ENCODE measurements at regions not wholly inside any gene's neighbourhood (a gene's known extent, or its start where the extent isn't known, plus 50 kb on each side); places are given as distances from the start of the nearest gene placed in this dataset.

DNA sequence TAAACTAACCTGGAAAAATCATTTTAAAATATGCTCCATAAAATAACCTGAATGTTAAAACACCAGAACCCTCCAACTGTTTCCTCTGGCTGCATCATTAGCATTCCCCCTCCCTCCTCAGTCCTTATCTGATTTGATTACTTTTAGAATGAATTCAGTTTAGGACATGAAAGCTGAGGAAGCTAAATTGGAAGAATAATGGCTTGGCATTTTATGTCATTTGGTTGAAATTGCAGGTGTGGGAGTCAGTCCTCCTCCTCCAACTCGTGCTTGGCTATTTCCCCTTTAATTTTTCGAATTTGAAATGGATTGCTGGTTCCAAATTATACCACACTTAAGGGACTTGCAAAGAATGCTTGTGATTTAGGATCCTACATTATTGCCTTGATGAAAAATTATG lies 473.0 kb upstream of the STXBP6 start:
- Histone ChIP-seq H3K36me3 (ENCODE audit: control insufficient read depth in 2 of 3, insufficient read depth in 3 of 3, low read length in 3 of 3) (no peaks in the 10 kb centered on the region), H3K4me3 (ENCODE audit: low read length) (no peak overlapping the region), H3K27ac (ENCODE audit: low read depth, low read length) (no peak overlapping the region), H3K4me1 (ENCODE audit: control insufficient read depth in 2 of 2, insufficient read depth in 2 of 2, low read length in 2 of 2) (no peaks in the 10 kb centered on the region), H3K27me3 (ENCODE audit: control insufficient read depth in 2 of 2, insufficient read depth in 2 of 2, low read length in 2 of 2) (no peaks in the 10 kb centered on the region), H3K9me3 (ENCODE audit: control insufficient read depth in 2 of 3, low read length in 3 of 3) (no peaks in the 10 kb centered on the region)
- Mint-ChIP-seq H3K9me3 (peaks cover 0 to 12% (median 6%) of the 10 kb centered on the region in 11 donors), H3K27me3 (peaks cover 0 to 8% (median 0%) of the 10 kb centered on the region in 5 donors), H3K27ac (no peak overlapping the region), H3K4me1 (no peaks in the 10 kb centered on the region), H3K36me3 (no peaks in the 10 kb centered on the region), H3K4me3 (no peak overlapping the region)
- DNase-seq (no peak), ATAC-seq (no peak)
- ChIA-PET CTCF (no interaction called here), POLR2A (no interaction called here)
- intact Hi-C loops (cut with micrococcal nuclease) = no loop called here

DNA sequence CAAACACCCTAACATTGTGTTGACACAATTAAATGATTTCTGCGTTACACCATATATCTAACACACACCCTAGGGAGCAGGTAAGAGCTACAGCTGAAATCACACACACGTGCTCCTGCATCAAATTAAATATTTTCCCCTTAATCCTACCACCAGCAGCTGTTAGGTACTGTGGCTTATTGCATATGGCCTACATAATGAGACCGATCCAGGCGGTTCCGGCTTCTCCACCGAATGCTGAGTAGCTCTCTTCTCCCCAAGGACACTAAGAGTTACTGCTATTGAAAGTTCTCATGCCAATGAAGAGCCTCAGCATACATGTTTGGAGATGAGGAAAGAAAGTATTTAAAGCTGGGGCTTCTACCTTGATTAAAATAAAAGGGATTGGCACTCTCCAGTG lies 472.2 kb upstream of the STXBP6 start:
- ATAC-seq (no peak), DNase-seq (no peak)
- H3K4me1 Mint-ChIP-seq = no peaks in the 10 kb centered on the region
- peaks cover 0 to 8% (median 0%) of the 10 kb centered on the region in 5 donors for H3K27me3 Mint-ChIP-seq
- intact Hi-C loops (cut with micrococcal nuclease) = no loop called here
- Histone ChIP-seq H3K4me3 (ENCODE audit: low read length) (no peak overlapping the region), H3K27ac (ENCODE audit: low read depth, low read length) (no peak overlapping the region), H3K4me1 (ENCODE audit: control insufficient read depth in 2 of 2, insufficient read depth in 2 of 2, low read length in 2 of 2) (no peaks in the 10 kb centered on the region), H3K36me3 (ENCODE audit: control insufficient read depth in 2 of 3, insufficient read depth in 3 of 3, low read length in 3 of 3) (no peaks in the 10 kb centered on the region), H3K9me3 (ENCODE audit: control insufficient read depth in 2 of 3, low read length in 3 of 3) (no peaks in the 10 kb centered on the region), H3K27me3 (ENCODE audit: control insufficient read depth in 2 of 2, insufficient read depth in 2 of 2, low read length in 2 of 2) (no peaks in the 10 kb centered on the region)
- CTCF ChIA-PET = no interaction called here
- no peak overlapping the region for H3K4me3 Mint-ChIP-seq
- H3K36me3 Mint-ChIP-seq = no peaks in the 10 kb centered on the region
- POLR2A ChIA-PET = no interaction called here
- no peak overlapping the region for H3K27ac Mint-ChIP-seq
- peaks cover 0 to 18% (median 6%) of the 10 kb centered on the region in 11 donors for H3K9me3 Mint-ChIP-seq

DNA sequence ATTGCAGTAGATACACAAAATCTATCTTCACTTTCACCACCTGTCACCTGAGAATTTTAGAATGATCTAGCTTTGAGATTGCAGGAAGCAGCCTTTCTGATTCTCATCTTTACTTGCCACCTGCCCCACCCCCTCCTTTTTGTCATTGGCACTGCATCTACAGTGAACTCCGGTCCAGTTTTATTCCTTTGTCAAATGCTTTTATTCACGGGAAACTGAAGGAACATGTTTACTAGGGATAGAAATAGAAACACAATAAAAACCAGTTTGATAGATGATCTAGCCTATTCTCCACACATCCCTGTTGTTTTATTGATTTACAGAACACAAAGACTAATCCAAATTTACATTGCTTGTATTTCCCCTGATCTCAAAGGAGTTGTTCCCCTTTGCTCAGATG lies 471.7 kb upstream of the STXBP6 start:
- Histone ChIP-seq H3K4me3 (ENCODE audit: low read length) (no peak overlapping the region), H3K27ac (ENCODE audit: low read depth, low read length) (no peak overlapping the region), H3K9me3 (ENCODE audit: control insufficient read depth in 2 of 3, low read length in 3 of 3) (no peaks in the 10 kb centered on the region), H3K36me3 (ENCODE audit: control insufficient read depth in 2 of 3, insufficient read depth in 3 of 3, low read length in 3 of 3) (no peaks in the 10 kb centered on the region), H3K4me1 (ENCODE audit: control insufficient read depth in 2 of 2, insufficient read depth in 2 of 2, low read length in 2 of 2) (no peaks in the 10 kb centered on the region), H3K27me3 (ENCODE audit: control insufficient read depth in 2 of 2, insufficient read depth in 2 of 2, low read length in 2 of 2) (no peaks in the 10 kb centered on the region)
- ATAC-seq = no peak
- CTCF ChIA-PET = no interaction called here
- Mint-ChIP-seq H3K27me3 (peaks cover 0 to 8% (median 0%) of the 10 kb centered on the region in 5 donors), H3K9me3 (peaks cover 0 to 19% (median 6%) of the 10 kb centered on the region in 11 donors), H3K4me1 (no peaks in the 10 kb centered on the region), H3K4me3 (no peak overlapping the region), H3K36me3 (no peaks in the 10 kb centered on the region), H3K27ac (no peak overlapping the region)
- intact Hi-C loops (cut with micrococcal nuclease) = no loop called here
- no peak for DNase-seq
- POLR2A ChIA-PET = no interaction called here

DNA sequence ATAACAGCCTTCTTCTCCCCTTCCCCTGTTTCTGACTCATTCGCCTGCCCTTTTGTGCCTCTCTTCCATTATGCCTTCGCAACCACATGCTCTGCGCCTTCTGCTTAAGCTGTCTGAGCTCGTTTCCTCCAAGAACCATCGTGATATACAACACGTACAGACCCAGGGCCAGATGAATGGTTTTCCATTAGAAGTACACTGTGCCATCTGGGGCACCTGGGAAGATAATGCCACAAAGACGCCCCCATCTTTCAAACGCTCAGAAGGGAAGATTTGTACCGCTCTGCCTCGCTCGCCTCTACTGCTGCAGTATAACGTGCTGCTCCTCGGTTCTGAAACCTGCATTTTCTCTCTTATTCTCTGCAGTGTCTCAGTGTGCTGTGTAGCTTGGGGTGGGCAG lies 470.9 kb upstream of the STXBP6 start:
- no peak for DNase-seq
- Histone ChIP-seq H3K4me3 (ENCODE audit: low read length) (no peak overlapping the region), H3K36me3 (ENCODE audit: control insufficient read depth in 2 of 3, insufficient read depth in 3 of 3, low read length in 3 of 3) (no peaks in the 10 kb centered on the region), H3K27me3 (ENCODE audit: control insufficient read depth in 2 of 2, insufficient read depth in 2 of 2, low read length in 2 of 2) (no peaks in the 10 kb centered on the region), H3K27ac (ENCODE audit: low read depth, low read length) (no peak overlapping the region), H3K9me3 (ENCODE audit: control insufficient read depth in 2 of 3, low read length in 3 of 3) (no peaks in the 10 kb centered on the region), H3K4me1 (ENCODE audit: control insufficient read depth in 2 of 2, insufficient read depth in 2 of 2, low read length in 2 of 2) (no peaks in the 10 kb centered on the region)
- ChIA-PET CTCF (no interaction called here), POLR2A (no interaction called here)
- peaks cover 0 to 23% (median 8%) of the 10 kb centered on the region in 11 donors for H3K9me3 Mint-ChIP-seq
- H3K4me3 Mint-ChIP-seq = no peak overlapping the region
- H3K4me1 Mint-ChIP-seq = no peaks in the 10 kb centered on the region
- peaks cover 0 to 8% (median 0%) of the 10 kb centered on the region in 5 donors for H3K27me3 Mint-ChIP-seq
- no peak overlapping the region for H3K27ac Mint-ChIP-seq
- no peaks in the 10 kb centered on the region for H3K36me3 Mint-ChIP-seq
- intact Hi-C loops (cut with micrococcal nuclease) = no loop called here
- no peak for ATAC-seq

DNA sequence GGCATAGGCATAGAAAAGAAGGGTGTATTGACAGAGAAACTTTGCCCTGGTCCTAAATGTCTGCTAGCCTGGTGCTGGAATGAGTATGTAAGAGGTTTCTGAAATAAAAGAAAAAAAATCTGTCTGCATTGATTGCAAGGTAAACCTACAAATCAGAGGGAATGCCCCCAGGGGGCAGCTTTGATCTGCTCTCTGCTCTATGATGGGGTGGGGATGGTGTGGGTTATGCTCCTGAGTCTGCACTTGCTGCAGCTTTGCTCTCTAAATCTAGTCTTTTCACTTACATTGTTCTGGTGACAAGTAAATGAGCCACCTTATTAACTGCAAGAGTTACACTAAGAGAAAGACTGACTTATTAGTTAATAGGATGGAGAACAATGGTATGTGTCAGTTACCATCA lies 468.4 kb upstream of the STXBP6 start:
- Histone ChIP-seq H3K4me3 (ENCODE audit: low read length) (no peak overlapping the region), H3K27ac (ENCODE audit: low read depth, low read length) (no peak overlapping the region), H3K9me3 (ENCODE audit: control insufficient read depth in 2 of 3, low read length in 3 of 3) (no peaks in the 10 kb centered on the region), H3K27me3 (ENCODE audit: control insufficient read depth in 2 of 2, insufficient read depth in 2 of 2, low read length in 2 of 2) (no peaks in the 10 kb centered on the region), H3K4me1 (ENCODE audit: control insufficient read depth in 2 of 2, insufficient read depth in 2 of 2, low read length in 2 of 2) (no peaks in the 10 kb centered on the region), H3K36me3 (ENCODE audit: control insufficient read depth in 2 of 3, insufficient read depth in 3 of 3, low read length in 3 of 3) (no peaks in the 10 kb centered on the region)
- no peak overlapping the region for H3K4me3 Mint-ChIP-seq
- ATAC-seq = no peak
- no peaks in the 10 kb centered on the region for H3K4me1 Mint-ChIP-seq
- POLR2A ChIA-PET = no interaction called here
- intact Hi-C loops (cut with micrococcal nuclease) = no loop called here
- peaks cover 0 to 4% (median 0%) of the 10 kb centered on the region in 5 donors for H3K27me3 Mint-ChIP-seq
- no peak overlapping the region for H3K27ac Mint-ChIP-seq
- no peak for DNase-seq
- H3K36me3 Mint-ChIP-seq = no peaks in the 10 kb centered on the region
- CTCF ChIA-PET = no interaction called here
- peaks cover 5 to 24% (median 12%) of the 10 kb centered on the region in 11 donors for H3K9me3 Mint-ChIP-seq

DNA sequence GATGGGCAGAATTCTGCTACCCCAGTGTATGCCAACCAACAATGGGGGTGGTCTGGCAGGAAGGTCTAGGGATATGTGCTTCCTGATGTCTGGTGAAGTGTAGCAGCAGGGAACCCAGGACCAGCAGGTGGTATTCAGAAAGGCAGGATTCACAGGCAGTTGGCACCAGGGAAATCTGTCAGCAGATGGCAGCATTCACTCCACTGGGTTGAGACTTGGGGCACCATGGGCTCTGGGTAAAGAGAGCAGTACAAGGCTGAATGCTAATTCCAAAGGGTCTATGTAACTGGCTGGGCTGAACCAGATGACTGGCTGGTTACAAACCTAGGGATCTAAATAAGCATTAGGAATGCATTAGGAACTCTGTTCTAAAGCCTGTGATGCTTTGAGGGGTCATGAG lies 466.9 kb upstream of the STXBP6 start:
- no peaks in the 10 kb centered on the region for H3K4me1 ChIP-seq (ENCODE audit: control insufficient read depth in 2 of 2, insufficient read depth in 2 of 2, low read length in 2 of 2)
- no peaks in the 10 kb centered on the region for H3K36me3 ChIP-seq (ENCODE audit: control insufficient read depth in 2 of 3, insufficient read depth in 3 of 3, low read length in 3 of 3)
- Mint-ChIP-seq H3K27me3 (peaks cover 0 to 4% (median 0%) of the 10 kb centered on the region in 5 donors), H3K4me3 (no peak overlapping the region), H3K27ac (no peak overlapping the region), H3K36me3 (no peaks in the 10 kb centered on the region), H3K4me1 (no peaks in the 10 kb centered on the region), H3K9me3 (peaks cover 5 to 36% (median 19%) of the 10 kb centered on the region in 11 donors)
- ATAC-seq (no peak), DNase-seq (no peak)
- POLR2A ChIA-PET = no interaction called here
- intact Hi-C loops (cut with micrococcal nuclease) = no loop called here
- no peak overlapping the region for H3K27ac ChIP-seq (ENCODE audit: low read depth, low read length)
- CTCF ChIA-PET = no interaction called here
- no peak overlapping the region for H3K4me3 ChIP-seq (ENCODE audit: low read length)
- no peaks in the 10 kb centered on the region for H3K9me3 ChIP-seq (ENCODE audit: control insufficient read depth in 2 of 3, low read length in 3 of 3)
- H3K27me3 ChIP-seq (ENCODE audit: control insufficient read depth in 2 of 2, insufficient read depth in 2 of 2, low read length in 2 of 2) = no peaks in the 10 kb centered on the region

DNA sequence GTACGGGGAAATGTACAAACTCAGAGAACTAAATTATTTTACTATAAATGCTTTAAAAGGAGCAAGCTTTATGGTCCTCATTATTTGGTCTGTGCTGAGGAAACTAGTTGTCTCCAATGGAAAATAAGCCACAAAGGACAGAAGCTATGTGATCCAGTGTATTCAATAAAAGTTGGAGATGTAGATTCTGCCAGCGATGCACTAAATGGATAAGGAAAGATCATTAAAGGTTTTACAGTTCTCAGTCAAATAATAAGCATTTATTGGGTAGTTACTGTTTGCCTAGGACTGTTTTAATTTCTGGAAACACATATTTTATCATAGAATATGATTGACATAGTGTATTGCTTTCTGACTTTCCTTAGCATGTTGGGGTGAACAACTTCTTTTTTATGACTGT lies 458.9 kb upstream of the STXBP6 start:
- Histone ChIP-seq H3K9me3 (ENCODE audit: control insufficient read depth in 2 of 3, low read length in 3 of 3) (no peaks in the 10 kb centered on the region), H3K27me3 (ENCODE audit: control insufficient read depth in 2 of 2, insufficient read depth in 2 of 2, low read length in 2 of 2) (no peaks in the 10 kb centered on the region), H3K4me1 (ENCODE audit: control insufficient read depth in 2 of 2, insufficient read depth in 2 of 2, low read length in 2 of 2) (no peaks in the 10 kb centered on the region), H3K27ac (ENCODE audit: low read depth, low read length) (no peak overlapping the region), H3K4me3 (ENCODE audit: low read length) (no peak overlapping the region), H3K36me3 (ENCODE audit: control insufficient read depth in 2 of 3, insufficient read depth in 3 of 3, low read length in 3 of 3) (no peaks in the 10 kb centered on the region)
- no peaks in the 10 kb centered on the region for H3K4me1 Mint-ChIP-seq
- H3K36me3 Mint-ChIP-seq = no peaks in the 10 kb centered on the region
- intact Hi-C loops (cut with micrococcal nuclease) = no loop called here
- H3K27ac Mint-ChIP-seq = no peak overlapping the region
- H3K27me3 Mint-ChIP-seq = no peaks in the 10 kb centered on the region
- H3K4me3 Mint-ChIP-seq = no peak overlapping the region
- ATAC-seq (no peak), DNase-seq (no peak)
- H3K9me3 Mint-ChIP-seq = peaks cover 0 to 27% (median 9%) of the 10 kb centered on the region in 11 donors
- ChIA-PET CTCF (no interaction called here), POLR2A (no interaction called here)

Data from naive thymus-derived CD4-positive, alpha-beta T cell (primary cell).